ENCODE measurements at regions not wholly inside any gene's neighbourhood (a gene's known extent, or its start where the extent isn't known, plus 50 kb on each side); places are given as distances from the start of the nearest gene placed in this dataset.

DNA sequence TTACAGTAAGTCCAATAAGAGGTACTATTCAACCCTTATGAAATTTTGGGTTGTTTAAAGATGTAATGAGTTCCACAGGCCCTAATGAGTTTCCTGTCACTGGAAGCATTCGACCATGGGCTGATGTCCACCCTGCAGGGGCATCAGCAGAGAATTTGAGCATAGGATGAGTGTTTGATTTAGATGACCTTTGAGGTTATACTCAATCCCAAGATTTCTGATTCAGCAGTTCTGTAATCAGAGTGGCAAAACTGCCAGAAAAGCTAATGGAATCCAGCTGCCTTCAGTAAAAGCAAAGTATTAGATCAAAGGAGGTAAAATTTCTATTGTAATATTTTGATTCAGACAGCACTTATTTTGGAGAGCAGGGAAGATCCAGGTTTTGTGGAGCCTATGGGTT is 68.3 kb downstream of the COX7C start:
- Histone ChIP-seq H3K9me2 (ENCODE audit: insufficient read depth, low read length) (no peaks in the 10 kb centered on the region), H4K20me1 (ENCODE audit: insufficient read depth) (no peaks in the 10 kb centered on the region)

DNA sequence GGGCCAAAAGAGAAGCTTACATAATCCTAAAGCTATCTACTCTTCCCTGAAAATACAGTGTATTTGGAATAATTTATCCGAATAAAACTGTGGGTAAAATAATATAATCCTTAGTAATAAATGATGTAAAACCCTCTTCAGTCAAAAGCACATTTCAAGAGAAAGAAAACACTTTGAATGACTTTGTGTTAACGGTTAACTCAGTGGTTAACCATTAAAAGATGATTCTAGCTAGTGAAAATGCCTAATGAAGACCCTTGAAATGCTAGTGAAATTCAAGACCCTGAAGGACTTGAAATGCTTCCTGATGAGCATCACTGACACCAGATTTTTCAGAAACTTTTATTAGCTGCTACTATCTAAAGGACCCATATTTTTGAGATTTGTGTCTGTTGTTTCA is 70.7 kb downstream of the COX7C start:
- Histone ChIP-seq H3K9me3 (ENCODE audit: low read length) (no peaks in the 10 kb centered on the region), H3F3A (ENCODE audit: insufficient read depth, low read length, poor library complexity, severe bottlenecking) (no peaks in the 10 kb centered on the region), H3K27me3 (ENCODE audit: insufficient read depth, low read depth, low read length) (no peaks in the 10 kb centered on the region), H4K20me1 (ENCODE audit: insufficient read depth) (no peaks in the 10 kb centered on the region), H3K27ac (ENCODE audit: low read length) (no peak overlapping the region), H3K9ac (ENCODE audit: low read length) (no peak overlapping the region), H3K36me3 (ENCODE audit: insufficient read depth, low read length) (no peaks in the 10 kb centered on the region), H2AFZ (ENCODE audit: low read depth, low read length) (no peak overlapping the region), H3K4me2 (ENCODE audit: low read length) (no peak overlapping the region), H3K79me2 (replicated peaks; ENCODE audit: insufficient read depth, low read length) (no peaks in the 10 kb centered on the region), H3K9me2 (ENCODE audit: insufficient read depth, low read length) (no peaks in the 10 kb centered on the region), H3K4me3 (ENCODE audit: low read length) (no peak overlapping the region)
- no peak for TF ChIP-seq EZH2 (IDR thresholded peaks at IDR 0.05; ENCODE audit: borderline replicate concordance, insufficient read depth, low read length, poor library complexity, severe bottlenecking)
- TF ChIP-seq EP300 (conservative IDR thresholded peaks at IDR 0.05; ENCODE audit: poor library complexity, severe bottlenecking): no peak
- TF ChIP-seq, protein P1, sequence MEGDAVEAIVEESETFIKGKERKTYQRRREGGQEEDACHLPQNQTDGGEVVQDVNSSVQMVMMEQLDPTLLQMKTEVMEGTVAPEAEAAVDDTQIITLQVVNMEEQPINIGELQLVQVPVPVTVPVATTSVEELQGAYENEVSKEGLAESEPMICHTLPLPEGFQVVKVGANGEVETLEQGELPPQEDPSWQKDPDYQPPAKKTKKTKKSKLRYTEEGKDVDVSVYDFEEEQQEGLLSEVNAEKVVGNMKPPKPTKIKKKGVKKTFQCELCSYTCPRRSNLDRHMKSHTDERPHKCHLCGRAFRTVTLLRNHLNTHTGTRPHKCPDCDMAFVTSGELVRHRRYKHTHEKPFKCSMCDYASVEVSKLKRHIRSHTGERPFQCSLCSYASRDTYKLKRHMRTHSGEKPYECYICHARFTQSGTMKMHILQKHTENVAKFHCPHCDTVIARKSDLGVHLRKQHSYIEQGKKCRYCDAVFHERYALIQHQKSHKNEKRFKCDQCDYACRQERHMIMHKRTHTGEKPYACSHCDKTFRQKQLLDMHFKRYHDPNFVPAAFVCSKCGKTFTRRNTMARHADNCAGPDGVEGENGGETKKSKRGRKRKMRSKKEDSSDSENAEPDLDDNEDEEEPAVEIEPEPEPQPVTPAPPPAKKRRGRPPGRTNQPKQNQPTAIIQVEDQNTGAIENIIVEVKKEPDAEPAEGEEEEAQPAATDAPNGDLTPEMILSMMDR (IDR thresholded peaks at IDR 0.05; ENCODE audit: poor library complexity, severe bottlenecking): no peak
- TF ChIP-seq SMC3 (conservative IDR thresholded peaks at IDR 0.05; ENCODE audit: poor library complexity): no peak
- TF ChIP-seq POLR2AphosphoS5 (IDR thresholded peaks at IDR 0.05): no peak
- TF ChIP-seq RAD21 (conservative IDR thresholded peaks at IDR 0.05): no peak
- no peak for TF ChIP-seq MXI1 (conservative IDR thresholded peaks at IDR 0.05; ENCODE audit: poor library complexity, severe bottlenecking)
- TF ChIP-seq TAF1 (IDR thresholded peaks at IDR 0.05; ENCODE audit: low read depth): no peak
- TF ChIP-seq, protein P2, sequence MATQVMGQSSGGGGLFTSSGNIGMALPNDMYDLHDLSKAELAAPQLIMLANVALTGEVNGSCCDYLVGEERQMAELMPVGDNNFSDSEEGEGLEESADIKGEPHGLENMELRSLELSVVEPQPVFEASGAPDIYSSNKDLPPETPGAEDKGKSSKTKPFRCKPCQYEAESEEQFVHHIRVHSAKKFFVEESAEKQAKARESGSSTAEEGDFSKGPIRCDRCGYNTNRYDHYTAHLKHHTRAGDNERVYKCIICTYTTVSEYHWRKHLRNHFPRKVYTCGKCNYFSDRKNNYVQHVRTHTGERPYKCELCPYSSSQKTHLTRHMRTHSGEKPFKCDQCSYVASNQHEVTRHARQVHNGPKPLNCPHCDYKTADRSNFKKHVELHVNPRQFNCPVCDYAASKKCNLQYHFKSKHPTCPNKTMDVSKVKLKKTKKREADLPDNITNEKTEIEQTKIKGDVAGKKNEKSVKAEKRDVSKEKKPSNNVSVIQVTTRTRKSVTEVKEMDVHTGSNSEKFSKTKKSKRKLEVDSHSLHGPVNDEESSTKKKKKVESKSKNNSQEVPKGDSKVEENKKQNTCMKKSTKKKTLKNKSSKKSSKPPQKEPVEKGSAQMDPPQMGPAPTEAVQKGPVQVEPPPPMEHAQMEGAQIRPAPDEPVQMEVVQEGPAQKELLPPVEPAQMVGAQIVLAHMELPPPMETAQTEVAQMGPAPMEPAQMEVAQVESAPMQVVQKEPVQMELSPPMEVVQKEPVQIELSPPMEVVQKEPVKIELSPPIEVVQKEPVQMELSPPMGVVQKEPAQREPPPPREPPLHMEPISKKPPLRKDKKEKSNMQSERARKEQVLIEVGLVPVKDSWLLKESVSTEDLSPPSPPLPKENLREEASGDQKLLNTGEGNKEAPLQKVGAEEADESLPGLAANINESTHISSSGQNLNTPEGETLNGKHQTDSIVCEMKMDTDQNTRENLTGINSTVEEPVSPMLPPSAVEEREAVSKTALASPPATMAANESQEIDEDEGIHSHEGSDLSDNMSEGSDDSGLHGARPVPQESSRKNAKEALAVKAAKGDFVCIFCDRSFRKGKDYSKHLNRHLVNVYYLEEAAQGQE (IDR thresholded peaks at IDR 0.05; ENCODE audit: borderline replicate concordance): no peak

More for the DNA sequence above, 68.3 kb downstream of the COX7C start:
- Histone ChIP-seq H3K36me3 (ENCODE audit: insufficient read depth, low read length) (no peaks in the 10 kb centered on the region), H3K4me2 (ENCODE audit: low read length) (no peak overlapping the region), H3K27me3 (ENCODE audit: insufficient read depth, low read depth, low read length) (no peaks in the 10 kb centered on the region), H3K27ac (ENCODE audit: low read length) (no peak overlapping the region), H2AFZ (ENCODE audit: low read depth, low read length) (no peak overlapping the region), H3K9ac (ENCODE audit: low read length) (no peak overlapping the region), H3K79me2 (replicated peaks; ENCODE audit: insufficient read depth, low read length) (no peaks in the 10 kb centered on the region), H3K9me3 (ENCODE audit: low read length) (no peaks in the 10 kb centered on the region), H3K4me3 (ENCODE audit: low read length) (no peak overlapping the region), H3F3A (ENCODE audit: insufficient read depth, low read length, poor library complexity, severe bottlenecking) (no peaks in the 10 kb centered on the region)
- TF ChIP-seq, protein P2 (IDR thresholded peaks at IDR 0.05; ENCODE audit: borderline replicate concordance): no peak
- no peak for TF ChIP-seq MXI1 (conservative IDR thresholded peaks at IDR 0.05; ENCODE audit: poor library complexity, severe bottlenecking)
- TF ChIP-seq, protein P1 (IDR thresholded peaks at IDR 0.05; ENCODE audit: poor library complexity, severe bottlenecking): no peak
- no peak for TF ChIP-seq POLR2AphosphoS5 (IDR thresholded peaks at IDR 0.05)
- no peak for TF ChIP-seq TAF1 (IDR thresholded peaks at IDR 0.05; ENCODE audit: low read depth)
- TF ChIP-seq SMC3 (conservative IDR thresholded peaks at IDR 0.05; ENCODE audit: poor library complexity): no peak
- no peak for TF ChIP-seq RAD21 (conservative IDR thresholded peaks at IDR 0.05)
- TF ChIP-seq EP300 (conservative IDR thresholded peaks at IDR 0.05; ENCODE audit: poor library complexity, severe bottlenecking): no peak
- TF ChIP-seq EZH2 (IDR thresholded peaks at IDR 0.05; ENCODE audit: borderline replicate concordance, insufficient read depth, low read length, poor library complexity, severe bottlenecking): no peak

Data from neural cell (in vitro differentiated cells).